Activated T-cell treated with anti-CD3 and anti-CD28 coated beads for 48 hours (primary cell): ENCODE measurements at regions not wholly inside any gene's neighbourhood (a gene's known extent, or its start where the extent isn't known, plus 50 kb on each side); places are given as distances from the start of the nearest gene placed in this dataset.
"Not testable (repeated sequence)": the region's sequence is repeated elsewhere in the genome, so short reads cannot be mapped to it uniquely, and the experiment has no call there.

Experiments
- DNase-seq: peaks from one replicate; pipeline ENCODE4 v3.0.0-alpha.2; 2020; ENCODE audit warnings: low read depth

GRCh38 chr4:103415801-103416200 lies 217.7 kb upstream of the CENPE start:
- DNase-seq: no peak

- DNase-seq: not testable (repeated sequence)
Observed at GRCh38 chr4:103412646-103413045, 214.5 kb upstream of the CENPE start.

GRCh38 chr4:103410386-103410785 lies 212.2 kb upstream of the CENPE start:
- DNase-seq: no peak

- no peak for DNase-seq
Observed at GRCh38 chr4:103405415-103405814, 207.3 kb upstream of the CENPE start.

GRCh38 chr4:103403619-103404018 lies 205.5 kb upstream of the CENPE start:
- no peak for DNase-seq

- DNase-seq: no peak
Observed at GRCh38 chr4:103402198-103402597, 204.1 kb upstream of the CENPE start.

- DNase-seq: no peak
Observed at GRCh38 chr4:103400405-103400804, 202.3 kb upstream of the CENPE start.

- no peak for DNase-seq
Observed at GRCh38 chr4:103397541-103397940, 199.4 kb upstream of the CENPE start.

- DNase-seq: not testable (repeated sequence)
Observed at GRCh38 chr4:103387508-103388011, 189.4 kb upstream of the CENPE start.

GRCh38 chr4:103385565-103385964 lies 187.4 kb upstream of the CENPE start:
- not testable (repeated sequence) for DNase-seq

GRCh38 chr4:103375278-103375677 lies 177.1 kb upstream of the CENPE start:
- DNase-seq: no peak

- no peak for DNase-seq
Observed at GRCh38 chr4:103374758-103375157, 176.6 kb upstream of the CENPE start.

- no peak for DNase-seq
Observed at GRCh38 chr4:103374306-103374705, 176.2 kb upstream of the CENPE start.

- DNase-seq: no peak
Observed at GRCh38 chr4:103372002-103372558, 173.9 kb upstream of the CENPE start.

- DNase-seq: no peak
Observed at GRCh38 chr4:103370336-103370735, 172.2 kb upstream of the CENPE start.

GRCh38 chr4:103365285-103365684 lies 167.1 kb upstream of the CENPE start:
- DNase-seq: no peak

GRCh38 chr4:103364083-103364482 lies 165.9 kb upstream of the CENPE start:
- DNase-seq: no peak

GRCh38 chr4:103361926-103362325 lies 163.8 kb upstream of the CENPE start:
- DNase-seq: no peak

- DNase-seq: no peak
Observed at GRCh38 chr4:103359900-103360299, 161.8 kb upstream of the CENPE start.

GRCh38 chr4:103354006-103354405 lies 155.9 kb upstream of the CENPE start:
- DNase-seq: no peak

GRCh38 chr4:103329642-103330041 lies 131.5 kb upstream of the CENPE start:
- no peak for DNase-seq

- DNase-seq: no peak
Observed at GRCh38 chr4:103324811-103325210, 126.7 kb upstream of the CENPE start.

- DNase-seq: no peak
Observed at GRCh38 chr4:103318327-103318726, 120.2 kb upstream of the CENPE start.

- DNase-seq: no peak
Observed at GRCh38 chr4:103308248-103308561, 110.1 kb upstream of the CENPE start.
